Fibroblast of villous mesenchyme (primary cell): ENCODE measurements at regions not wholly inside any gene's neighbourhood (a gene's known extent, or its start where the extent isn't known, plus 50 kb on each side); places are given as distances from the start of the nearest gene placed in this dataset.

ENCODE experiments used
- DNase-seq: peaks from one replicate; pipeline ENCODE4 v3.0.0-alpha.2; 2010; ENCODE audit warnings: low read depth
- H3K4me3 ChIP-seq: 2 replicates; pipeline ENCODE4 v1.5.1; 2011; ENCODE audit warnings: low read depth, mild to moderate bottlenecking, low read length
- CTCF ChIP-seq: IDR thresholded peaks from 2 replicates; pipeline ENCODE4 v1.5.1; 2012; ENCODE audit warnings: low read depth, mild to moderate bottlenecking, low read length; ENCODE audit not compliant: insufficient read depth

GRCh38 chr6:50211582-50211981 is 161.9 kb upstream of the DEFB112 start:
- DNase-seq: no peak
- no peak overlapping the region for H3K4me3 ChIP-seq
- TF ChIP-seq CTCF: no peak

- no peak overlapping the region for H3K4me3 ChIP-seq
- no peak for DNase-seq
- no peak for TF ChIP-seq CTCF
These were observed 163.4 kb upstream of the DEFB112 start for GRCh38 chr6:50213146-50213545.

GRCh38 chr6:50214937-50215336 is 165.2 kb upstream of the DEFB112 start:
- no peak overlapping the region for H3K4me3 ChIP-seq
- TF ChIP-seq CTCF: no peak
- DNase-seq: no peak

GRCh38 chr6:50217841-50218240 is 168.1 kb upstream of the DEFB112 start:
- no peak for TF ChIP-seq CTCF
- no peak for DNase-seq
- no peak overlapping the region for H3K4me3 ChIP-seq

DNA sequence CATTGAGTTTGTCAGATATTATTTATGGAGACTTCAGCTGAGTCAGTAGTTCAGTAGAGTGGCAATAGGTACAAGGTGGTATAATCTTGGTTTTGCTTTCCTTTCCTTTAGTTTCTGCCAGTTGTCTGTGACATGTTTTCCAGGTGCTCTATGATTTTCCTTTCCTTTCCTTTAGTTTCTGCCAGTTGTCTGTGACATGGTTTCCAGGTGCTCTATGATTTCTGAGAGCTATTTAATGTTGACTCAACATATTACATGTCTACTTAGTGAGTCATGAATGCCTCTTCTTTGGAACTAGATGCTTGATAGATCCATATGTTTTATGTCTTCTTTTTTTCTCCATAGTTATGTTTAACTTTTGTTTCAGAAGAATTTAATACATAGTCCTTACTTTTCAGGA is 186.4 kb upstream of the DEFB112 start:
- no peak for DNase-seq
- no peak for TF ChIP-seq CTCF
- H3K4me3 ChIP-seq: no peak overlapping the region

DNA sequence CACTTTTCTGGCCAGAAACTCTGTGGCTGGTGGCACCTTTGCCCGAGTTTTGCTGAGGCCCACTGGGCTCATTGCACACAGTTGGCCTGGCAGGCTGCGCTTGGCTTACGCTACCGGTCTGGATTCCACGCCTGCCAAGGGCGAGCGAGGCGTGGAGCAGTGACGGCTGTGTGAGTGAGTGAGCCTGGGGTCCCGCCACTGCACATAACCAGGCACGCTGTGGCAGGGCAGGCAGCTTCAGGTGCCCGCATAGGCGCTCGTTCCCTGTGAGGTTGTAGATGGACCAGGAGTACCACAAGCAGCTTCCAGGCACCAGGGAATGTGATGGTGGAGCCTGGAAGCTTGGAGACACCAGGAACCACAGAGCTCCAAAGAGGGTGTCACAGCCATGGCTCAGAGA is 190.1 kb upstream of the DEFB112 start:
- no peak for TF ChIP-seq CTCF
- DNase-seq: no peak

GRCh38 chr6:50240986-50241385 is 191.3 kb upstream of the DEFB112 start:
- TF ChIP-seq CTCF: no peak
- no peak overlapping the region for H3K4me3 ChIP-seq
- DNase-seq: no peak

More for the DNA sequence above, 190.1 kb upstream of the DEFB112 start:
- H3K4me3 ChIP-seq: no peak overlapping the region
